Choroid plexus epithelial cell (primary cell): ENCODE measurements at regions not wholly inside any gene's neighbourhood (a gene's known extent, or its start where the extent isn't known, plus 50 kb on each side); places are given as distances from the start of the nearest gene placed in this dataset.
A peak's percentile ranks its signal among the peaks of the same experiment; 100 is the strongest.
"Not testable (repeated sequence)": the region's sequence is repeated elsewhere in the genome, so short reads cannot be mapped to it uniquely, and the experiment has no call there.

Experiments
- DNase-seq: peaks from one replicate; pipeline ENCODE4 v3.0.0-alpha.2; 2010; ENCODE audit warnings: low read depth
- H3K4me3 ChIP-seq: 2 replicates; pipeline ENCODE4 v1.5.1; 2011; ENCODE audit warnings: low read depth, mild to moderate bottlenecking, control low read depth, low read length, moderate library complexity
- CTCF ChIP-seq: conservative IDR thresholded peaks from 2 replicates; pipeline ENCODE4 v1.5.1; 2011; ENCODE audit warnings: low read depth, mild to moderate bottlenecking, control low read depth, inconsistent platforms, low read length, moderate library complexity

- DNase-seq: no peak
- no peak overlapping the region for H3K4me3 ChIP-seq
- TF ChIP-seq CTCF: no peak
Observed at GRCh38 chr3:109994853-109995252, 657.5 kb upstream of the DPPA4 start.

DNA sequence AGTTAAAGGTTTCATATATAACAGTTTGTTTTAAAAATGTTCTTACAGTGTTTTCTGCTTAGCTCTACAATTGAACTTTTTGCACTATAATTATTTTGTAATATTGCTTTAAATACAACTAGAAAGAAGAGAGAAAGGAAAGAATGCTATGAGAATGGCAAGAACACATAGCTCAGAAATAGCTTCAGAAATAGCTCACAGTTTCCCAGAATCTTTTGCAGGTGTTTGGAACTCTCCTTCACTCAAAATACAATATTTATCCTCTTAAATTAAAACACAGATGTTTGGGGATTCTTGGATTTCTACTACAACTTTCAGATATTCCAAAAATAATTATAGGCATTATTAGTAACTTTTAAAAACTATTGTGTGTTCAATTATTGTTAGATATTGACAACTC is 658.0 kb upstream of the DPPA4 start:
- no peak for DNase-seq
- no peak overlapping the region for H3K4me3 ChIP-seq
- TF ChIP-seq CTCF: no peak

DNA sequence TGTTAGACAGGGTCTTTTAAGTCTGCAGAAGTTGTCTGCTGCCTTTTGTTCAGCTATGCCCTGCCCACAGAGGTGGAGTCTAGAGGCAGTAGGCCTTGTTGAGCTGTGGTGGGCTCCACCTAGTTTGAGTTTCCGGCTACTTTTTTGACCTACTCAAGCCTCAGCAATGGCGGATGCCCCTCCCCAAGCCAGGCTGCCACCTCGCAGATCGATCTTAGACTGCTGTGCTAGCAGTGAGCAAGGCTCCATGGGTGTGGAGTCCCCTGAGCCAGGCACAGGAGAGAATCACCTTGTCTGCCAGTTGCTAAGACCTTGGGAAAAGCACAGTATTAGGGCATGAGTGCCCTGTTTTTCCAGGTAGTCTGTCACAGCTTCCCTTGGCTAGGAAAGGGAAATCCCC is 664.6 kb upstream of the DPPA4 start:
- not testable (repeated sequence) for H3K4me3 ChIP-seq, DNase-seq

DNA sequence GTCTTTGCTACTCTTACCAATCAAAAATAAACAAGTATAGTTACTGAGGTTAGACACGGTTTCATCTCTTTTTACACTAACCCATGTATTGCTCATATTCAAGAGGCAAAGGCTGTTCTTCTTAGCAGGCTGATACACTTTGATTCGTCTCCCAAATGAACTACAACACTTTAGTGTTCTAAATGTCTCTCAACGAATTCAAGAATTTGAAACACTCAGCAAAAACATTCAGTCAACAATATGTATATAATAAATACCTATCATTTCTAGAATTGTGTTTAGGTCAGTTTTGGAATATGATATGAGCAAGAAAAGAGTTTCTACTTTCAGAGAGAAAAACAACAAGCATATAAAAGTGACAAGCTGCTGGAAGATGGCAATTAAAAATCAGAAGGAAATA is 669.6 kb upstream of the DPPA4 start:
- no peak overlapping the region for H3K4me3 ChIP-seq
- TF ChIP-seq CTCF: no peak
- no peak for DNase-seq

DNA sequence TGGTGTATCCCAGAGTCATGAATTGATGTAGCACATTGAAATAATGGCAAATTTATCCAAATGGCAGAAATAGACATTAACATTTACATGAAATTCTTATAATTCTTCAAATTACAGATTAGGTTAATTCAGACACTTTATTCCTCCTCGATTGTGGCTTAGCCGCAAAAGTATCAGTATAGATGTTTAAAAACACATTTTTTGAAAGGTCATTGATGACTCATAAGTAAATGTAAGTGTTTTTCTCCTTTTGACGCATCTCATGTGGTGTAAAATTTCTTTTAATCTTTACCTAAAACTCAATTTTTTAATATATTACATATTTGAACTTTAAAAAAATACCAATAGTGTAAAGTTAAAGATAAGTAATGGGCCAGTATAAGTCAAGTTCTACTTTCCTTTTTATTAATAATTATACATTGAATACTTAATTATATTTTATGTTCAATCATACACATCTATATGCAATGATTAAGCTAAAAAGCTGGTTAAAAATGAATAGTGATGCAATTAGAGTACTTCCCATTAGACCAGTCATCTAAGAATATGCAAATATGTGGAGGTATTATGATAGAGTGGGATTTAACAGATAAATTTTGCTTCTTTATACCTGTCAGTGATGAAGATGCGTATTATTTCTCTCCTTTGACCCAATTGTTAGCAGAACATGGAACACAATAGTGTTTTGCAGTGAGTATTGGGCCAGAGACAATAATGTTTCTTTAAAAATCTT is 678.1 kb upstream of the DPPA4 start:
- TF ChIP-seq CTCF: no peak
- no peak for DNase-seq
- no peak overlapping the region for H3K4me3 ChIP-seq

DNA sequence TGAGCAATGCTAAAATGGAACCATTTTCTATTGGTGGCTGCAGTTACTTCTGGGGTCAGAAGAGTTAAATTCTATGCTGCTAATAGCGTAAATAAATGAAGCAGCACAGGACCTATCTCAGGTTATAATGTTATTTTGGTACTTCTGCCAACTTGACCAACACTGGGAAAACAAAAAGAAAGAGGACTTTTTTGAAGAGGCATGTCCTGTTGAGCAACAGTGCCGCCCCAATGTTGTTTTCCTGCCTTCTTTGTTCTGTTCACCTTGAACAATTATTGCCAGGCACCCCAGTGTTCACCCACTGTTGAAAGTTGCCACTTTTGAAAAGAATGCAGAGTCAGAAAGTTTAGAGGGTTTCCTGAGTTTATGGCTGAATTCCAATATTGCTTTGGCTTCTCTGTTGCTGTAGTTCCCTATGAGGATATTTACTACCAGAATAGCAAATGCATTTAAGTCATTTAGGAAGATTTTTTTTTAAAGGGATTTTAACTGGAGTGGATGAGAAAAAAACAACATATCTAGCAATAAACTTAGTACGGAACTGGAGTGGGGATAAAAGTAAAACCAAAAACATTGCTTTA is 679.0 kb upstream of the DPPA4 start:
- peak overlapping the region; percentile 20 for H3K4me3 ChIP-seq
- no peak for TF ChIP-seq CTCF
- peak; percentile 29 for DNase-seq

DNA sequence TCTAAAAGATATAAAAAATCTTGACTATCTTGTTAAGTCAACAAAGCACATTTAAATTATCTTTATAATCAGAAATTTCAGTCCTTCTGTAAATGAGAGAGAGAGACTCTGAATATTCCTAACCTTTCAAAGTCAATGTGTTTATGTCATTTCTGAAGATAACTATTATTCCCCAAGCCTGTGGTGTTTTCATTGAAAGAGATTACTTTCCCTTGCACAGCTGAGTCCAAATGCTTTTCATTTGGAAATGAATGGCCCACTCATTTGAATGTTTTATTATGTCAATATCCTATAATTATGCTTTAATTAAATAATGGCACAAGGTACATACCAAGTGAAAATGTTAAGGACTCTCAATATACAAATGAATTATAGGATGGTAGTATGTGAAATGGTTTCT is 680.0 kb upstream of the DPPA4 start:
- TF ChIP-seq CTCF: no peak
- H3K4me3 ChIP-seq: no peak overlapping the region
- DNase-seq: no peak
